Aorta (tissue), 5 donors: ENCODE measurements at regions not wholly inside any gene's neighbourhood (a gene's known extent, or its start where the extent isn't known, plus 50 kb on each side); places are given as distances from the start of the nearest gene placed in this dataset.

ENCODE experiments used
- ATAC-seq: fragments of 200-7000 bp; cut with Tn5 transposase; one replicate; pipeline ENCODE4 v1.9.1; 2022; ENCODE audit warnings: moderate library complexity; ENCODE audit not compliant: low FRiP score
- DNase-seq, 2 donors: peaks; one replicate each; pipeline ENCODE4 v3.0.0-alpha.2; 2020
- H3K27ac ChIP-seq, 2 donors: one replicate each; pipeline ENCODE4 v1.5.1; 2013; ENCODE audit warnings: low read length in 2 of 2, mild to moderate bottlenecking in 2 of 2, moderate library complexity in 2 of 2, control low read depth in 1 of 2, inconsistent platforms in 1 of 2, low read depth in 1 of 2
- H3K27me3 ChIP-seq, 2 donors: one replicate each; pipeline ENCODE4 v1.6.1; 2013; ENCODE audit warnings: control low read depth in 1 of 2, low read length in 1 of 2, mild to moderate bottlenecking in 1 of 2, moderate library complexity in 1 of 2; ENCODE audit not compliant: insufficient read depth in 2 of 2, control insufficient read depth in 1 of 2
- H3K36me3 ChIP-seq, 2 donors: one replicate each; pipeline ENCODE4 v1.6.1; 2013; ENCODE audit warnings: control low read depth in 1 of 2, low read length in 1 of 2, mild to moderate bottlenecking in 1 of 2; ENCODE audit not compliant: insufficient read depth in 2 of 2, control insufficient read depth in 1 of 2
- H3K4me1 ChIP-seq, 2 donors: one replicate each; pipeline ENCODE4 v1.6.1; 2013; ENCODE audit warnings: low read length in 2 of 2, control low read depth in 1 of 2, mild to moderate bottlenecking in 1 of 2, moderate library complexity in 1 of 2; ENCODE audit not compliant: insufficient read depth in 2 of 2, control insufficient read depth in 1 of 2
- H3K4me3 ChIP-seq, 2 donors: one replicate each; pipeline ENCODE4 v1.5.1; 2013; ENCODE audit warnings: low read length in 2 of 2, control low read depth in 1 of 2, mild to moderate bottlenecking in 1 of 2
- H3K9me3 ChIP-seq: one replicate; pipeline ENCODE4 v1.6.1; 2013; ENCODE audit warnings: mild to moderate bottlenecking, low read length; ENCODE audit not compliant: control insufficient read depth
- WGBS, 2 donors: extraction: QIAGEN DNeasy Blood & Tissue Kit; methylation state at CpG; one replicate each; pipeline ENCODE4 v1.1.7; 2013; 5-methylcytosine and 5-hydroxymethylcytosine counted together
- intact Hi-C, 2 donors: fragments of 100-400 bp; cut with DNase I; formaldehyde crosslinking; loops; one replicate each; pipeline versions ENCODE4 v1.14.2 to v1.15.0; 2022
- donor health status: healthy with polysubstance abuse.
- donor health status: Bipolar disorder and iron deficiency.
- donor health status: DM: no; HTN: no; CAD: no.
- donor health status: DM: no; HTN: no; CAD: no.
- donor health status: DM: yes; HTN: yes; CAD: no.

- Histone ChIP-seq H3K4me3 (no peak overlapping the region), H3K9me3 (no peaks in the 10 kb centered on the region), H3K27me3 (no peaks in the 10 kb centered on the region), H3K36me3 (no peaks in the 10 kb centered on the region), H3K4me1 (no peaks in the 10 kb centered on the region), H3K27ac (no peak overlapping the region)
- ATAC-seq, result no peak
- no peak for DNase-seq
- intact Hi-C loops, result no loop called here
- WGBS, 2 donors, result 95 to 96% methylated on average over 10 of the region's 10 CpGs
Measured at GRCh38 chr12:125304029-125304428, 238.8 kb downstream of the AACS start.

GRCh38 chr12:125305231-125305630 lies 240.0 kb downstream of the AACS start:
- no peaks in the 10 kb centered on the region for H3K4me1 ChIP-seq
- intact Hi-C loops, result no loop called here
- no peaks in the 10 kb centered on the region for H3K9me3 ChIP-seq
- H3K36me3 ChIP-seq, result no peaks in the 10 kb centered on the region
- no peak overlapping the region for H3K27ac ChIP-seq
- no peaks in the 10 kb centered on the region for H3K27me3 ChIP-seq
- no peak for DNase-seq
- 75 to 82% methylated on average over 6 of the region's 6 CpGs for WGBS, 2 donors
- ATAC-seq, result no peak
- no peak overlapping the region for H3K4me3 ChIP-seq

- 55 to 60% methylated on average over 8 of the region's 8 CpGs for WGBS, 2 donors
- DNase-seq, result no peak
Measured at GRCh38 chr12:125310461-125310860, 245.2 kb downstream of the AACS start.

GRCh38 chr12:125311050-125311449 lies 245.8 kb downstream of the AACS start:
- no peaks in the 10 kb centered on the region for H3K27me3 ChIP-seq
- H3K27ac ChIP-seq, result no peak overlapping the region
- intact Hi-C loops, result no loop called here
- H3K36me3 ChIP-seq, result no peaks in the 10 kb centered on the region
- WGBS, 2 donors, result 80 to 87% methylated on average over 7 of the region's 7 CpGs
- ATAC-seq, result no peak
- DNase-seq, result no peak
- H3K4me1 ChIP-seq, result no peaks in the 10 kb centered on the region
- H3K9me3 ChIP-seq, result no peaks in the 10 kb centered on the region
- no peak overlapping the region for H3K4me3 ChIP-seq

More at GRCh38 chr12:125310461-125310860, 245.2 kb downstream of the AACS start:
- Histone ChIP-seq H3K36me3 (no peaks in the 10 kb centered on the region), H3K27me3 (no peaks in the 10 kb centered on the region), H3K4me3 (no peak overlapping the region), H3K27ac (no peak overlapping the region), H3K4me1 (no peaks in the 10 kb centered on the region), H3K9me3 (no peaks in the 10 kb centered on the region)
- no peak for ATAC-seq
- intact Hi-C loops, result no loop called here

GRCh38 chr12:125312471-125312870 lies 247.2 kb downstream of the AACS start:
- DNase-seq, result no peak
- Histone ChIP-seq H3K4me3 (no peak overlapping the region), H3K27ac (no peak overlapping the region), H3K27me3 (no peaks in the 10 kb centered on the region), H3K36me3 (no peaks in the 10 kb centered on the region), H3K4me1 (no peaks in the 10 kb centered on the region), H3K9me3 (no peaks in the 10 kb centered on the region)
- no peak for ATAC-seq
- 81% methylated on average over 3 of the region's 3 CpGs for WGBS, 2 donors
- intact Hi-C loops, result no loop called here

GRCh38 chr12:125314051-125314755 lies 249.0 kb downstream of the AACS start:
- H3K9me3 ChIP-seq, result no peaks in the 10 kb centered on the region
- WGBS, 2 donors, result 38 to 40% methylated on average over 21 to 22 of the region's 22 CpGs
- no peak for DNase-seq
- no peak overlapping the region for H3K4me3 ChIP-seq
- no peak for ATAC-seq
- intact Hi-C loops, result no loop called here
- no peaks in the 10 kb centered on the region for H3K36me3 ChIP-seq
- no peaks in the 10 kb centered on the region for H3K27me3 ChIP-seq
- no peaks in the 10 kb centered on the region for H3K4me1 ChIP-seq
- no peak overlapping the region for H3K27ac ChIP-seq

- no peak for DNase-seq
- no peak overlapping the region for H3K4me3 ChIP-seq
- no peaks in the 10 kb centered on the region for H3K36me3 ChIP-seq
- no peak overlapping the region for H3K27ac ChIP-seq
- H3K9me3 ChIP-seq, result no peaks in the 10 kb centered on the region
- ATAC-seq, result no peak
- intact Hi-C loops, result no loop called here
- 79 to 88% methylated on average over 1 of the region's 1 CpG for WGBS, 2 donors
- H3K27me3 ChIP-seq, result no peaks in the 10 kb centered on the region
- H3K4me1 ChIP-seq, result no peaks in the 10 kb centered on the region
Measured at GRCh38 chr12:125315771-125316170, 250.5 kb downstream of the AACS start.

- Histone ChIP-seq H3K27me3 (no peaks in the 10 kb centered on the region), H3K27ac (no peak overlapping the region), H3K4me3 (no peak overlapping the region), H3K9me3 (no peaks in the 10 kb centered on the region), H3K36me3 (no peaks in the 10 kb centered on the region), H3K4me1 (no peaks in the 10 kb centered on the region)
- DNase-seq, result no peak
- intact Hi-C loops, result no loop called here
- WGBS, 2 donors, result 87 to 89% methylated on average over 6 of the region's 6 CpGs
- no peak for ATAC-seq
Measured at GRCh38 chr12:125320177-125320576, 254.9 kb downstream of the AACS start.

- no peaks in the 10 kb centered on the region for H3K27me3 ChIP-seq
- H3K4me1 ChIP-seq, result no peaks in the 10 kb centered on the region
- H3K4me3 ChIP-seq, result no peak overlapping the region
- intact Hi-C loops, result no loop called here
- ATAC-seq (no peak), DNase-seq (no peak)
- H3K27ac ChIP-seq, result no peak overlapping the region
- H3K9me3 ChIP-seq, result peaks cover 4% of the 10 kb centered on the region
- no peaks in the 10 kb centered on the region for H3K36me3 ChIP-seq
- 74 to 79% methylated on average over 9 of the region's 9 CpGs for WGBS, 2 donors
Measured at GRCh38 chr12:125324861-125325490, 259.7 kb downstream of the AACS start.
